H9 (cell line): ENCODE measurements at regions not wholly inside any gene's neighbourhood (a gene's known extent, or its start where the extent isn't known, plus 50 kb on each side); places are given as distances from the start of the nearest gene placed in this dataset.

ENCODE experiments used
- DNase-seq: peaks from one replicate; pipeline ENCODE4 v3.0.0-alpha.2; 2017
- H2AFZ ChIP-seq: one replicate; pipeline ENCODE4 v1.6.1; 2013; ENCODE audit warnings: mild to moderate bottlenecking, low read length, control low read depth, moderate library complexity
- H2AK5ac ChIP-seq: 2 replicates; pipeline ENCODE4 v1.6.1; 2013; ENCODE audit warnings: low read length, control low read depth, mixed read lengths; ENCODE audit not compliant: insufficient read length
- H2BK120ac ChIP-seq: one replicate; pipeline ENCODE4 v1.6.1; 2013; ENCODE audit warnings: low read depth, mild to moderate bottlenecking, low read length, control low read depth, inconsistent platforms; ENCODE audit not compliant: poor library complexity, severe bottlenecking
- H2BK12ac ChIP-seq: 2 replicates; pipeline ENCODE4 v1.6.1; 2013; ENCODE audit warnings: low read length, control low read depth, mixed read lengths, low read depth; ENCODE audit not compliant: insufficient read length
- H2BK15ac ChIP-seq: 2 replicates; pipeline ENCODE4 v1.6.1; 2013; ENCODE audit warnings: low read depth, low read length, control low read depth
- H2BK20ac ChIP-seq: one replicate; pipeline ENCODE4 v1.6.1; 2013; ENCODE audit warnings: low read depth, mild to moderate bottlenecking, low read length, control low read depth, inconsistent platforms; ENCODE audit not compliant: poor library complexity, severe bottlenecking
- H2BK5ac ChIP-seq: 2 replicates; pipeline ENCODE4 v1.6.1; 2013; ENCODE audit warnings: low read length, control low read depth, mixed read lengths; ENCODE audit not compliant: insufficient read length
- H3K14ac ChIP-seq: 2 replicates; pipeline ENCODE4 v1.6.1; 2013; ENCODE audit warnings: low read length, control low read depth; ENCODE audit not compliant: insufficient read depth
- H3K18ac ChIP-seq: 2 replicates; pipeline ENCODE4 v1.6.1; 2013; ENCODE audit warnings: low read depth, mild to moderate bottlenecking, mixed read lengths, low read length, control low read depth; ENCODE audit not compliant: insufficient read length
- H3K23ac ChIP-seq: 2 replicates; pipeline ENCODE4 v1.6.1; 2013; ENCODE audit warnings: low read length, control low read depth, mixed read lengths, low read depth; ENCODE audit not compliant: insufficient read length
- H3K23me2 ChIP-seq: 2 replicates; pipeline ENCODE4 v1.6.1; 2013; ENCODE audit warnings: low read depth, mild to moderate bottlenecking, mixed read lengths, low read length, control low read depth; ENCODE audit not compliant: insufficient read length, poor library complexity, severe bottlenecking
- H3K27ac ChIP-seq: 2 replicates; pipeline ENCODE4 v1.5.1; 2013; ENCODE audit warnings: low read length, control low read depth, mixed read lengths, low read depth; ENCODE audit not compliant: insufficient read length
- H3K27me3 ChIP-seq: 2 replicates; pipeline ENCODE4 v1.6.1; 2013; ENCODE audit warnings: low read length, control low read depth, inconsistent platforms; ENCODE audit not compliant: insufficient read depth
- H3K4ac ChIP-seq: 2 replicates; pipeline ENCODE4 v1.6.1; 2013; ENCODE audit warnings: low read depth, mild to moderate bottlenecking, control low read depth, inconsistent platforms, low read length, moderate library complexity
- H3K4me1 ChIP-seq: 2 replicates; pipeline ENCODE4 v1.6.1; 2013; ENCODE audit warnings: low read length, control low read depth, inconsistent platforms; ENCODE audit not compliant: insufficient read depth
- H3K4me2 ChIP-seq: 2 replicates; pipeline ENCODE4 v1.6.1; 2013; ENCODE audit warnings: low read length, control low read depth, mixed read lengths; ENCODE audit not compliant: insufficient read length, insufficient read depth
- H3K56ac ChIP-seq: 2 replicates; pipeline ENCODE4 v1.6.1; 2013; ENCODE audit warnings: low read depth, mild to moderate bottlenecking, mixed read lengths, low read length, control low read depth; ENCODE audit not compliant: insufficient read length
- H3K79me1 ChIP-seq: 2 replicates; pipeline ENCODE4 v1.6.1; 2013; ENCODE audit warnings: low read depth, mild to moderate bottlenecking, moderate library complexity, low read length, control low read depth, inconsistent platforms; ENCODE audit not compliant: insufficient read depth, poor library complexity, severe bottlenecking
- H3K79me2 ChIP-seq: 2 replicates; pipeline ENCODE4 v1.6.1; 2013; ENCODE audit warnings: low read length, control low read depth, inconsistent platforms; ENCODE audit not compliant: insufficient read depth
- H3K9ac ChIP-seq: 2 replicates; pipeline ENCODE4 v1.6.1; 2013; ENCODE audit warnings: low read length, control low read depth, mixed read lengths; ENCODE audit not compliant: insufficient read length; ENCODE audit errors: extremely low read depth
- H3K9me3 ChIP-seq: one replicate; pipeline ENCODE4 v1.6.1; 2013; ENCODE audit warnings: low read depth, low read length, inconsistent platforms; ENCODE audit not compliant: control insufficient read depth
- H3T11ph ChIP-seq: one replicate; pipeline ENCODE4 v1.6.1; 2013; ENCODE audit warnings: mild to moderate bottlenecking, low read length, control low read depth, inconsistent platforms
- H4K20me1 ChIP-seq: one replicate; pipeline ENCODE4 v1.6.1; 2013; ENCODE audit not compliant: control insufficient read depth, insufficient read length, insufficient read depth
- H4K5ac ChIP-seq: 2 replicates; pipeline ENCODE4 v1.6.1; 2013; ENCODE audit warnings: low read depth, mild to moderate bottlenecking, mixed read lengths, low read length, control low read depth; ENCODE audit not compliant: insufficient read length
- H4K8ac ChIP-seq: replicated peaks from 2 replicates; pipeline ENCODE4 v1.6.1; 2013; ENCODE audit warnings: low read length, control low read depth, mixed read lengths, low read depth; ENCODE audit not compliant: insufficient read length
- H4K91ac ChIP-seq: 2 replicates; pipeline ENCODE4 v1.6.1; 2013; ENCODE audit warnings: low read depth, mild to moderate bottlenecking, moderate library complexity, mixed read lengths, low read length, control low read depth; ENCODE audit not compliant: insufficient read length
- H3K27ac Mint-ChIP-seq, 3 experiments: 2 replicates in 2 of 3; 3 replicates in 1 of 3; pipeline ENCODE4 v1.8.0; 2020 to 2021; ENCODE audit warnings: mixed read lengths in 3 of 3, mild to moderate bottlenecking in 1 of 3, moderate library complexity in 1 of 3
- H3K27me3 Mint-ChIP-seq: 2 replicates; pipeline ENCODE4 v1.8.0; 2021; ENCODE audit warnings: low read depth, mild to moderate bottlenecking, moderate library complexity, mixed read lengths
- H3K36me3 Mint-ChIP-seq, 3 experiments: 2 replicates in 2 of 3; 3 replicates in 1 of 3; pipeline ENCODE4 v1.8.0; 2020 to 2021; ENCODE audit warnings: low read depth in 3 of 3, mixed read lengths in 3 of 3; ENCODE audit not compliant: insufficient read depth in 1 of 3
- H3K4me1 Mint-ChIP-seq, 2 experiments: 2 replicates each; pipeline ENCODE4 v1.8.0; 2020; ENCODE audit warnings: mixed read lengths in 2 of 2
- H3K4me3 Mint-ChIP-seq, 2 experiments: 2 replicates in 1 of 2; 3 replicates in 1 of 2; pipeline ENCODE4 v1.8.0; 2020 to 2021; ENCODE audit warnings: mild to moderate bottlenecking in 2 of 2, mixed read lengths in 2 of 2, moderate library complexity in 1 of 2
- H3K9me3 Mint-ChIP-seq, 2 experiments: 2 replicates in 1 of 2; 3 replicates in 1 of 2; pipeline ENCODE4 v1.8.0; 2020; ENCODE audit warnings: mild to moderate bottlenecking in 2 of 2, mixed read lengths in 2 of 2, moderate library complexity in 1 of 2
- WGBS: extraction: QIAGEN DNeasy Blood & Tissue Kit; methylation state at CpG from one replicate; pipeline ENCODE4 v1.1.7; 2013; ENCODE audit warnings: missing lambda C conversion rate, low lambda C conversion rate, mixed read lengths; ENCODE audit not compliant: insufficient read length; ENCODE audit errors: extremely low coverage; 5-methylcytosine and 5-hydroxymethylcytosine counted together
- TF ChIP-seq, protein P1 (sequence below): fragments of 200-600 bp; sonication (generic); conservative IDR thresholded peaks from 3 replicates; pipeline ENCODE4 v1.8.0; 2021; ENCODE audit warnings: antibody characterized with exemption, mild to moderate bottlenecking

GRCh38 chr7:12917801-12918200 is 230.4 kb downstream of the ARL4A start:
- Mint-ChIP-seq H3K27ac (no peak overlapping the region), H3K4me1 (no peaks in the 10 kb centered on the region)
- no peak for DNase-seq

More at GRCh38 chr7:12917801-12918200, 230.4 kb downstream of the ARL4A start:
- Histone ChIP-seq H2BK20ac (no peak overlapping the region), H3K18ac (no peak overlapping the region), H4K91ac (no peak overlapping the region), H3T11ph (no peak overlapping the region), H3K79me2 (no peaks in the 10 kb centered on the region), H3K4me1 (no peaks in the 10 kb centered on the region), H3K9ac (no peak overlapping the region), H3K27ac (no peak overlapping the region), H2BK12ac (no peak overlapping the region), H3K56ac (no peak overlapping the region), H2BK15ac (no peak overlapping the region), H4K8ac (no peak overlapping the region), H3K14ac (no peak overlapping the region), H2BK120ac (no peak overlapping the region), H3K27me3 (no peaks in the 10 kb centered on the region), H4K5ac (no peak overlapping the region), H3K79me1 (no peaks in the 10 kb centered on the region), H3K23ac (no peak overlapping the region), H3K4ac (no peak overlapping the region), H3K9me3 (no peaks in the 10 kb centered on the region), H2AK5ac (no peak overlapping the region), H2BK5ac (no peak overlapping the region), H3K4me2 (no peak overlapping the region), H2AFZ (no peak overlapping the region), H4K20me1 (no peaks in the 10 kb centered on the region), H3K23me2 (no peaks in the 10 kb centered on the region)
- Mint-ChIP-seq H3K36me3 (no peaks in the 10 kb centered on the region), H3K4me3 (no peak overlapping the region), H3K9me3 (peaks cover 4% of the 10 kb centered on the region in 2 experiments; a peak in 3 of 5 replicates), H3K27me3 (no peaks in the 10 kb centered on the region)
- WGBS, result no CpG with 5 or more reads among the region's 2 CpGs
- TF ChIP-seq, protein P1, sequence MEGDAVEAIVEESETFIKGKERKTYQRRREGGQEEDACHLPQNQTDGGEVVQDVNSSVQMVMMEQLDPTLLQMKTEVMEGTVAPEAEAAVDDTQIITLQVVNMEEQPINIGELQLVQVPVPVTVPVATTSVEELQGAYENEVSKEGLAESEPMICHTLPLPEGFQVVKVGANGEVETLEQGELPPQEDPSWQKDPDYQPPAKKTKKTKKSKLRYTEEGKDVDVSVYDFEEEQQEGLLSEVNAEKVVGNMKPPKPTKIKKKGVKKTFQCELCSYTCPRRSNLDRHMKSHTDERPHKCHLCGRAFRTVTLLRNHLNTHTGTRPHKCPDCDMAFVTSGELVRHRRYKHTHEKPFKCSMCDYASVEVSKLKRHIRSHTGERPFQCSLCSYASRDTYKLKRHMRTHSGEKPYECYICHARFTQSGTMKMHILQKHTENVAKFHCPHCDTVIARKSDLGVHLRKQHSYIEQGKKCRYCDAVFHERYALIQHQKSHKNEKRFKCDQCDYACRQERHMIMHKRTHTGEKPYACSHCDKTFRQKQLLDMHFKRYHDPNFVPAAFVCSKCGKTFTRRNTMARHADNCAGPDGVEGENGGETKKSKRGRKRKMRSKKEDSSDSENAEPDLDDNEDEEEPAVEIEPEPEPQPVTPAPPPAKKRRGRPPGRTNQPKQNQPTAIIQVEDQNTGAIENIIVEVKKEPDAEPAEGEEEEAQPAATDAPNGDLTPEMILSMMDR, result no peak
